Heart left ventricle (tissue), 16 donors: ENCODE measurements at regions not wholly inside any gene's neighbourhood (a gene's known extent, or its start where the extent isn't known, plus 50 kb on each side); places are given as distances from the start of the nearest gene placed in this dataset.

ENCODE experiments used
- ATAC-seq, 4 donors: fragments of 200-7000 bp; cut with Tn5 transposase; one replicate each; pipeline ENCODE4 v1.9.1; 2020 to 2022; ENCODE audit warnings: moderate library complexity in 4 of 4, mild to moderate bottlenecking in 3 of 4, moderate number of reproducible peaks in 1 of 4
- DNase-seq, 5 donors: peaks; one replicate each; pipeline ENCODE4 v3.0.0-alpha.2; 2020
- H3K27ac ChIP-seq, 12 donors: fragments of 200-600 bp; sonication (generic) in 4 of 12; one replicate each; pipeline versions ENCODE4 v1.5.0 to v1.8.0; 2016 to 2022; ENCODE audit warnings: mild to moderate bottlenecking in 2 of 12
- H3K27me3 ChIP-seq, 9 donors: fragments of 200-600 bp; sonication (generic) in 2 of 9; one replicate each; pipeline versions ENCODE4 v1.5.1 to v1.8.0; 2016 to 2022; ENCODE audit warnings: mild to moderate bottlenecking in 3 of 9
- H3K36me3 ChIP-seq, 9 donors: fragments of 200-600 bp; sonication (generic) in 2 of 9; one replicate each; pipeline versions ENCODE4 v1.5.0 to v1.8.0; 2018 to 2022; ENCODE audit warnings: mild to moderate bottlenecking in 2 of 9
- H3K4me1 ChIP-seq, 12 donors: fragments of 200-600 bp; sonication (generic) in 4 of 12; one replicate each; pipeline versions ENCODE4 v1.5.0 to v1.8.0; 2016 to 2022; ENCODE audit warnings: mild to moderate bottlenecking in 3 of 12
- H3K4me3 ChIP-seq, 12 donors: fragments of 200-600 bp; sonication (generic) in 4 of 12; one replicate each; pipeline versions ENCODE4 v1.5.0 to v1.8.0; 2017 to 2022; ENCODE audit warnings: mild to moderate bottlenecking in 9 of 12, moderate library complexity in 4 of 12
- H3K9me3 ChIP-seq, 12 donors: fragments of 200-600 bp; sonication (generic) in 4 of 12; one replicate each; pipeline versions ENCODE4 v1.5.0 to v1.8.0; 2016 to 2022; ENCODE audit warnings: mild to moderate bottlenecking in 1 of 12
- CTCF ChIP-seq, 12 donors: fragments of 200-600 bp; sonication (generic) in 4 of 12; IDR thresholded peaks; one replicate each; pipeline versions ENCODE4 v1.5.0 to v1.8.0; 2018 to 2022; ENCODE audit warnings: antibody characterized with exemption in 12 of 12, mild to moderate bottlenecking in 5 of 12
- POLR2A ChIP-seq, 2 donors: fragments of 450-650 bp; IDR thresholded peaks; one replicate each; pipeline ENCODE4 v1.6.1; 2017; ENCODE audit warnings: antibody characterized with exemption in 2 of 2, mild to moderate bottlenecking in 2 of 2, moderate library complexity in 2 of 2
- WGBS, 4 donors: extraction: QIAGEN DNeasy Blood & Tissue Kit in 2 of 4; methylation state at CpG; one replicate each; pipeline versions ENCODE4 v1.1.5 to v1.1.7; 2013 to 2018; 5-methylcytosine and 5-hydroxymethylcytosine counted together
- intact Hi-C, 10 donors: fragments of 100-400 bp; cut with DNase I; formaldehyde crosslinking; loops; one replicate each; pipeline versions ENCODE4 v1.11.1 to v1.14.2; 2022
- donor health status: ischemic (EF 13 %, LVEDD 7.1; RV severe dilation, severe dysfunction).
- donor health status: healthy with polysubstance abuse.
- donor health status: DM: no; HTN: yes; CAD: no.
- donor health status: DM: no; HTN: no; CAD: no.
- donor health status: ischemic (EF 25% LVEDD 6.9; RV normal size, moderate dysfunction).
- donor health status: ischemic (EF 25% LVEDD 5.7; RV mildly dilated, moderate dysfunction).
- donor health status: healthy.
- donor health status: DM: yes; HTN: yes; CAD: no.
- donor health status: ischemic (EF 35%, LVEDD 5.7; RV mildly dilated, moderate dysfunction).
- donor health status: nonischemic (EF 11% LVEDD 7.7; RV severe dilation, severe dysfunction).
- donor health status: DM: yes; HTN: yes; CAD: no.
- donor health status: PGD.
- donor health status: ischemic (EF 29% LVEDD 5.4; RV normal size, mild dysfunction).
- donor health status: nonischemic (EF 23%, LVEDD 6.1; RV moderate dilation, normal function).

DNA sequence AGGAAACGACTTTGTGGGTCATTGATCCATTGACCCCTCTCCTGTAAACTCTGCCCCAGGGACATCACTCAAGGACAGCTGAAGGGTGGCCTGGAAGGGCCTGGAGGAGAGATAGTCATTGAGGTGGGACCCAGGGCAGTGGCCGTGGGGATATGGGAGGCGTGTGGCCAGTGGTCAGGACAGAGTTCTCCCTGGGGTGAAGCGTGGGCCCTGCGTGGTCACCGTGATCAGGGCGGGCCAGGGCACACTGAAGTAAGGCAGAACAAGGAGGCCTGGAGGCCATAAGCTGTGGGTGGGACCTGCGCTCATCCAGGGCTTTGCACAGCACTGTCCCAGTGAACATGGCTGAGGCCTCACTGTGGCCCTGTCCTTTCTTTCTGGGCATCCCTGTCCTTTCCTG, 177.9 kb downstream of the ZNF248 start:
- WGBS, 4 donors: 83 to 91% (median 89%) methylated on average over 7 to 8 of the region's 8 CpGs
- no peak for ATAC-seq
- H3K27ac ChIP-seq: no peak overlapping the region

DNA sequence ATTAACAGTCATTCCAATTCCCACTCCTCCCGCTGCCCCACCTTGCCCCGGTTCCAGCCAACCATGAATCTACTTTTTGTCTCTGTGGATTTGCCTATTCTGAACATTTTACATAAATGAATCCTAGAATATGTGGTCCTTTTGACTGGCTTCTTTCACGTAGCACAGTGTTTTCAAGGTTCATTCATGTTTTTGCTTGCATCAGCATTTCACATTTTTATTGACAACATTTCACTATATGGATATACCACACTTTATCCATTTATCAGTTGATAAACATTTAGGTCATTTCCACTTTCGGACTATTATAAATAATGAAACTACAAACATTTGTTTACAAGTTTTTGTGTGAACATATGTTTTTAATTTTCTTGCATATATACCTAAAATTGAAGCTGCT, 182.0 kb downstream of the ZNF248 start:
- ATAC-seq (no peak), DNase-seq (no peak)
- intact Hi-C loops: no loop called here
- TF ChIP-seq CTCF (IDR thresholded peaks at IDR 0.05) (no peak), POLR2A (IDR thresholded peaks at IDR 0.05) (no peak)
- WGBS, 4 donors: 65 to 70% (median 67%) methylated on average over 4 of the region's 4 CpGs
- Histone ChIP-seq H3K4me1 (no peaks in the 10 kb centered on the region), H3K4me3 (no peak overlapping the region), H3K36me3 (no peaks in the 10 kb centered on the region), H3K9me3 (peaks cover 0 to 36% (median 12%) of the 10 kb centered on the region in 12 donors), H3K27ac (no peak overlapping the region), H3K27me3 (no peaks in the 10 kb centered on the region)

More for the DNA sequence above, 177.9 kb downstream of the ZNF248 start:
- peaks cover 0 to 5% (median 0%) of the 10 kb centered on the region in 12 donors for H3K9me3 ChIP-seq
- H3K4me1 ChIP-seq: no peaks in the 10 kb centered on the region
- no peak for DNase-seq
- no peaks in the 10 kb centered on the region for H3K27me3 ChIP-seq
- H3K36me3 ChIP-seq: no peaks in the 10 kb centered on the region
- no peak for TF ChIP-seq POLR2A (IDR thresholded peaks at IDR 0.05)
- no peak overlapping the region for H3K4me3 ChIP-seq
- intact Hi-C loops: no loop called here

DNA sequence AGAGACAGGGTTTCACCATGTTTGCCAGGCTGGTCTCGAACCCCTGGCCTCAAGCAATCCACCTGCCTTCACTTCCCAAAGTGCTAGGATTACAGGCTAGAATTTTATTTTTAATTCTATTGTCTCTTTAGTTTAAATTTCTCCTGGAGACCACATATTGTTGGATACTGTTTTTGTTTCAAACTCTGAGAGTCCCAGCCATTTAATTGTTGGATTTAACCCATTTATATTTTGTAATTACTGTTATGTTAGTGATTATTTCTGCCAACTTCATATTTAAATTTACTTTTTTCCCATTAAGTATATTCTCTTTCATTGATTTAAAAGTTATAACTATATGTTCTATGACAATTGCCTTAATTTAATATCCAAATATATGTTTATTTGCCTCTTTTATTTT, 185.6 kb downstream of the ZNF248 start:
- Histone ChIP-seq H3K27me3 (no peaks in the 10 kb centered on the region), H3K4me1 (no peaks in the 10 kb centered on the region), H3K9me3 (peaks cover 0 to 44% (median 12%) of the 10 kb centered on the region in 12 donors), H3K27ac (no peak overlapping the region), H3K36me3 (no peaks in the 10 kb centered on the region), H3K4me3 (no peak overlapping the region)
- no peak for DNase-seq
- no peak for TF ChIP-seq POLR2A (IDR thresholded peaks at IDR 0.05)
- no peak for TF ChIP-seq CTCF (IDR thresholded peaks at IDR 0.05)
- WGBS, 4 donors: 19 to 32% (median 24%) methylated on average over 1 of the region's 1 CpG
- intact Hi-C loops: no loop called here
- no peak for ATAC-seq

DNA sequence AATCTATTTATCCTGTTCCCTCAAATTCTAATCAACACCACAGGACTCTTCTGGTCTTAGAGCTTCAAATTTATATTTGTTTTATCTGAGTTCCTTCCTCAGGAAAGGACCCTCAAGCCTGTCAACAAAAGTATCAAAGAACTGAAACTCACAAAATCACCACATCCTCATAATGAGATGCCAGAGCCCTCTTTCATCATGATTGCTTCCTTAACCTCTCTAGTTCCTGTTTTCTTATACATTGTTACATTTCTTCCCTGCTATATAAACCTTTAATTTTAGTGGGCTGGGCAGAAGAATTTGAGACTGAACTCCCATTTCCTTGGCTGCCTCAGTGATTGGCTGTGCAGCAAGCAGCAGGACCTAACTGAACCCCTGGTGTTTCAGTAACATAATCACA, 189.7 kb downstream of the ZNF248 start:
- Histone ChIP-seq H3K4me1 (no peaks in the 10 kb centered on the region), H3K9me3 (peaks cover 0 to 49% (median 18%) of the 10 kb centered on the region in 12 donors), H3K27me3 (no peaks in the 10 kb centered on the region), H3K27ac (no peak overlapping the region), H3K4me3 (no peak overlapping the region), H3K36me3 (no peaks in the 10 kb centered on the region)
- DNase-seq (no peak), ATAC-seq (no peak)
- no peak for TF ChIP-seq CTCF (IDR thresholded peaks at IDR 0.05)
- no peak for TF ChIP-seq POLR2A (IDR thresholded peaks at IDR 0.05)
- intact Hi-C loops: no loop called here

- Histone ChIP-seq H3K4me1 (no peaks in the 10 kb centered on the region), H3K36me3 (no peaks in the 10 kb centered on the region), H3K27me3 (no peaks in the 10 kb centered on the region), H3K27ac (no peak overlapping the region), H3K9me3 (peaks cover 0 to 54% (median 11%) of the 10 kb centered on the region in 12 donors), H3K4me3 (no peak overlapping the region)
- WGBS, 4 donors: 56 to 68% (median 62%) methylated on average over 1 to 2 of the region's 2 CpGs
- intact Hi-C loops: no loop called here
- no peak for ATAC-seq
- DNase-seq: no peak
- TF ChIP-seq CTCF (IDR thresholded peaks at IDR 0.05) (no peak), POLR2A (IDR thresholded peaks at IDR 0.05) (no peak)
Measured at GRCh38 chr10:37654466-37654865, 202.9 kb downstream of the ZNF248 start.
